H4 (cell line): ENCODE measurements at regions not wholly inside any gene's neighbourhood (a gene's known extent, or its start where the extent isn't known, plus 50 kb on each side); places are given as distances from the start of the nearest gene placed in this dataset.
"Not testable (repeated sequence)": the region's sequence is repeated elsewhere in the genome, so short reads cannot be mapped to it uniquely, and the experiment has no call there.

Experiments
- DNase-seq: peaks from one replicate; pipeline ENCODE4 v3.0.0-alpha.2; 2015; ENCODE audit warnings: low spot score

DNA sequence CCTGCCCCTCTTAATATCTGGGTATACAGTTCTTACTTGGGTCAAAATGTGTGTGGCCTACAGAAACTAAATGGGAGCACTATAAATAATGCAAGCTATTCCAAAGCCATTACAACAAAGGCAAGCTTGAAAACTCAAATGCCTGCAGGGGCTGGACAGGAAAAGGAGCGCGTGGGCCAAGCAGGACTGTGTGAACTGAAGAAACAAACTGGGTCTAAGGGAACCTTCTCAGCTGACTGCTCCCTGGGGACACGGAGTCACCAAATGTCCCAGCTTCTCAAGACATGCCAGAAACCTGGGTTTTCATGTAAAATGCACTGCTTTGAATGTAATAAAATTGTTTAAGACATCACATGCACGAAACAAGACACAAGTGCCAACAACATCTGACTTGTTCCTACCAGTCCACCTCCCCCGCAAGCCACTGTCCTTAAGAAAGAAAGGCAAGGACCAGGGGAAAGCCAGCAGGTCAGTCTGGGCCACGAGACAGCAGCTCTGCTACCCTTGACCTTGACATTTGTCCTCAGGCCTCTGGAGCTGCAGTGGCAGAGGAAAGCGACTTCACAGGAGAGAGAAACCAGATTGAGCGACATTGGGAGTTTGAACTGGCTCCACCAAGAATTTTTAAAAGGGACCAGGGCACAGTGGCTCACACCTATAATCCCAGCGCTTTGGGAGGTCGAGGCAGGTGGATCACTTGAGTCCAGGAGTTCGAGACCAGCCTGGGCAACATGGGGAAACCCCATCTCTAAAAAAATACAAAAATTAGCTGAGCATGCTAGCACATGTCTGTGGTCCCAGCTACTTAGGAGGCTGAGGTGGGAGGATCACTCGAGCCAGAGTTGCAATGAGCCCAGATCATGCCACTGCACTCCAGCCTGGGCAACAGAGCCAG is 89.7 kb upstream of the SH3BP4 start:
- no peak for DNase-seq

DNA sequence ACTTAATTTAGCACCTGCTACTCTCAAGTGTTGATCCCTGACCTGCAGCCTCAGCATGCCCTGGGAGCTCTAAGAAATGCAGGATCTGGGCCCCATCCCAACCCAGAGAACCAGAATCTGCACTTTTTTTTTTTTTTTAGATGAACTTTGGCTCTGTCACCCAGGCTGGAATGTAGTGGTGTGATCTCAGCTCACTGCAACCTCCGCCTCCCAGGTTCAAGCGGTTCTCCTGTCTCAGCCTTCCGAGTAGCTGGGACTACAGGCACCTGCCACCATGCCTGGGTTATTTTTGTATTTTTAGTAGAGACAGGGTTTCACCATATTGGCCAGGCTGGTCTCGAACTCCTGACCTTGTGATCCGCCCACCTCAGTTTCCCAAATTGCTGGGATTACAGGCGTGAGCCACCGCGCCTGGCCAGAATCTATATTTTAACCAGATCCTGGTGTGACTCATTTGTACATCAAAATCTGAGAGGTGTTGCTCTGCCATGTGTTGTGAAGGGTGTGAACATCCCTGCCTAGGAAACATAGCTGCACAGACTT is 92.4 kb upstream of the SH3BP4 start:
- DNase-seq: not testable (repeated sequence)

DNA sequence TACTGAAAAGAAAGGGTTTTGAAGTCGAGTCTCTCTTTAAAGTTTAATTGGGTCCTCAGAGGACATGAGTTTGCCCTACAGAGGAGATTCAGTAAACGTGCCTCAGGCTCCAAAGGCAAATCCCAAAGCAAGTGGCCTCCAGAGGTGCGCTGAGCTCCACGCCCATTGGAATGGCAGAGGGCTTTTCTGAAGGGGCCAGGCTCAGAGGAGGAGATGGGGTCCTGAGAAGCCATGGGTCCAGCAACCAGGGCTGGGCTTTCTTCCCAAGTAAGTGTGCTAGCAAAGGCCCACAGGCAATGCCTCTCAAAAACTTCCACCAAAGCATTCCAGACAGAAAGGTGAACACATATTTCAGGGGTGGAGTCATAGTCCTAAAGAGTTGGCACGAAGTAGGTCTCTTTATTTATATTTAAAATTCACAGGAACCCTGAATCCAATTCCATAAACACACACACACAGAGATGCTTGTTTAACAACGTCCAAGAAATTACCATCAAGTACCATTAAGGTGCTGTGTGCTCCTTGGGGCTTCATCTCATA is 93.0 kb upstream of the SH3BP4 start:
- no peak for DNase-seq

DNA sequence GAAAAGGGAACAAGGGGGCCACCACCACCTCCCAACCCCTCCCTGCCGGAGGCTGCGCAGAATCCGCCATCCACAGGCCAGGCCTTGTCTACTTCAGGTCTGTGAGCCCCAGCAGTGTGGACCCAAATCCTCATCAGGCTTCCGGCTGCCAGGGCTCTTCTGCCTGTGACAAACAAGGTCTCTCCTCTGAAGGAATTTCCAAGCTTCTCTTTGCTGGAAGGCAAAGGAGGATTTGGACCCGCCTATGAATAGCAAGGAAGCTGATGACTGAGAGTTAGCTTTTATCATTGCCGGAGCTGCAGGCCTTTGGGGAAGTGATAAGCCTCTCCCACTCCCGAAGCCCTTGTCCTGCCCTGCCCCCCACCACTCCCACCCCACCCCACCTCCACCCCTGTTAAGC is 93.7 kb upstream of the SH3BP4 start:
- no peak for DNase-seq

DNA sequence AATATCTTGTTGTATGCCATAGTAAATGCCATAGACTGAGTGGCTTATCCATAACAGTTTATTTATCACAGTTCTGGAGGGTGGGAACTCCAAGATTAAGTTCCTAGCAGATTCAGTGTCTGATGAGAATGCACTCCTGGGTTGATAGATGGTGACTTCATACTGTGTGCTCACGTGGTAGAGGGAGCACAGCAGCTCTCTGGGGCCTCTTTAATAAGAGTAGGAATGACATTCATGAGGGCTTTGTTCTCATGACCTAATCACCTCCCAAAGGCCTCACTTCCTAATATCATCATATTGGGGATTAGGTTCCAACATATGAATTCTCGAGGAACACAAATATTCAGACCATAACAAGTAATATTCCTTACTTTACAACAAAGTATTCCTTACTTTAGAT is 98.1 kb upstream of the SH3BP4 start:
- no peak for DNase-seq

DNA sequence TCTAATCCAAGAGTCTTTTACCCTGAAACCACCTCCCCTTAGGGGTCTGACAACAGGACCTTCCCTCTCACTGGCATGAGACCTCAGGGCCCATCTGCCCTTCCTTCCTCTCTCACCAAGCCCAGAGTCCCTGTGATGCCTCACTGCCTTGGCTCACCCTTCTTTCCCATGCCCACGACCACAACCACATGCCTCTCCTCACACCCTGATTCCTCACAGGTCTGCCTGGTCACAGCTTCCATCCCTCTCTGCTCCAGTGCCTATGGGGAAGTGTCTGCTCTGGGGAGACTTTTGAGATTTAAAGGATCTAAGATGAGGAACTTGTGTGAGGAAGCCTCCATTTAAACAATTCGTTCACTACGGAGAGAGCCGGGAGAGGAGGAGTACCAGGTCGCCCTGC is 98.9 kb upstream of the SH3BP4 start:
- DNase-seq: no peak

DNA sequence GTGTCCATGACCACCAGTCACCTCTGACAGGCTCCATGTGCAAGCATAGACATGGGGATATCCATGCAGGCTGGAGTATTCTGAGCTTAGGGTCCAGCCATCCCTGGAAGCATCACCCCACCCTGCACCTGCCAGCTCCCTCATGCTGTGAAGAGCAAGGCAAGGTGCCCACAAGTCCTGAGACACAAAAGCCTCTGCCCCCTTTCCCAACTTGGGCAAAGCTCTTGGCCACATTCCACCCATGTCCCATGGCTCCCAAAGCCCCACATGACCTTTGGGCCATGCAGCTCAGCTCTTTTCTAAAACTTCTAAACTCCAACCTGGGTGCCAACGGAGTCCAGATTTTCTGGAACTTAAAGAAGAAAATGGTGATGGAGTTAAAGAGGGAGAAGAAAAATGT is 99.8 kb upstream of the SH3BP4 start:
- DNase-seq: no peak

DNA sequence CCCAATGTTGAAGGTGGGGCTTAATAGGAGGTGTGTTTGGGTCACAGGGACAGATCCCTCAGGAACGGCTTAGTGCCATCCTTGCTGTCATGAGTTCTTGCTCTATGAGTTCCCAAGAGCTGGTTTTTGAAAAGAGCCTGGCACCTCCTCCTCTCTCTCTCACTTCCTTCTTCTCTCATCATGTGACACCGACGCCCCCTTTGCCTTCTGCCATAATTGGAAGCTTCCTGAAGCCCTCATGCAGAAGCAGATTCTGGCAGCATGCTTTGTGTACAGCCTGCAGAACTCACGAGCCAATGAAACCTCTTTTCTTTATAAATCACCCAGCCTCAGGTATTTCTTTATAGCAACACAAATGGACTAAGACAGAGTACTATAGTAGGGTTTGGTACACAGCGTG is 100.4 kb upstream of the SH3BP4 start:
- DNase-seq: no peak

DNA sequence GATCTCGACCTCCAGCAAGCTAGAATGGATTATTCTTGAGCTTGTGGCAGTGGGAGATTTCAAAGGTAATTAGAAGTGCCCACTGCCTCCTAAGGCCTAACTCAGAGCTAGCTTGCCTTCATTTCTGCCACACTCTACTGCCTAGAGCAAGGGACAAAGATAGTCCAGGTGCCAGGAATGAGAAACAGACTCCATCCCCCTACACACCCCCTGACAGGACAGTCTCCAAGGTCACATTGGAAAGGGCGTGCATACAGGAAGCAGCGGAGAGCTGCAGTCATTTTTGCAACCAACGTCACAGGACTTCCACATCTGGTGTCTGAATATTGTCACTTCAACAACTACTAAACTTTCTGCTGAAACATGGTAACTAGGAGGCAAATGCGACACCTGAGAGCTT is 101.0 kb upstream of the SH3BP4 start:
- DNase-seq: no peak

DNA sequence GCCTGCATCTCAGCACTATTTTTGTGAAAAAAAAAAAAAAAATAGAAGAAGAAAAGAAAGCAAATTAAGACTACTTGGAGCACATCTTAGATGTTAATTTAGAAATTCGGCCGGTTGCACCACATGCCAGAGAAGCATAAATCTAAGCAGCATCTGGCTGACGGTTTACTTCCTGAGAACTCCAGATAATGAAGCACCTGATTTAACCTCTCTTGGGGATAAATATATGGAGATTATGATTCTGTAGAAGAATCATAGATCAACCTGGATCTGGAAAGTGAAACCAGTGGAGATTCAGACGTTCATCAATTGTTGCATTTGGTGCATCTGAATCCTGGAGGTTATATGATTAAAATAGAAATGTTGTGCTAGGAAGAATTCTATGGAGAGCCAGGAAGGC is 102.1 kb upstream of the SH3BP4 start:
- no peak for DNase-seq

DNA sequence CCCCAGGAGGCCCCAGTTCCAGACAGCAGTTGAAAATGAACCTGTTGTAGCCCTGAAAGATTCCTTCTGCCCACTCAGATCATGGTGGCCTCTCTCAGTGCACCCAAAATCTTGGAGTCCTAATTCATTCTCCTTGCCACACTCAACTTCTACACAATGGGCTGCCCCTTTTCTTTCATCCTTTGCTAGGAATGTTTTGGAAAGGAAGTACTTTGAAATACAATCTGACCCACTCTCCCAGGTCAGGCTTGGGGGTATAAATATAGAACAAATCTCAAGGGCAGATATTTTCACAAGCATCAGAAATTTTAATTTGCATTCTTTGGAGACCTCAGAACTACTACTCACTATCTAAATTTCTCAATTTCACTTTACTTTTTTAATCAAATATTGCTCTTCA is 103.2 kb upstream of the SH3BP4 start:
- DNase-seq: no peak

DNA sequence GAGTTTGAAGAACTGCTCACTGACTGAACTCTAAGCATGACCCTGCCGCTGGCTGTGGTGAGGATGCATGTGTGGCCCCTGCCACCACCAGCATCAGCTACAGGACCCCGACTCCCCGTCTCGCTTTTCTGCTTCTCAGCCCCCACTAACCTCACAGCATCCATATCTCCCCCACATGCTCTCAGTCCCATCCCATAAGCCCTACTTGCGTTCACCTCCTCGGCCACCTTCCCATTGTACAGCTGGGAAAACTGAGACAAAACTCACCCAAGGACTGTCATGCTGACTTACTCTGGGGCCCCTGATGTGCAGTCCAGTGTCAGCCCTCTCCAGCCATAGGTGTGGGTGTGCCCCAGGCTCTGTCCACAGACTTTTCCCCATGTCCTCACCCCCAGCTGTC is 104.2 kb upstream of the SH3BP4 start:
- DNase-seq: no peak

DNA sequence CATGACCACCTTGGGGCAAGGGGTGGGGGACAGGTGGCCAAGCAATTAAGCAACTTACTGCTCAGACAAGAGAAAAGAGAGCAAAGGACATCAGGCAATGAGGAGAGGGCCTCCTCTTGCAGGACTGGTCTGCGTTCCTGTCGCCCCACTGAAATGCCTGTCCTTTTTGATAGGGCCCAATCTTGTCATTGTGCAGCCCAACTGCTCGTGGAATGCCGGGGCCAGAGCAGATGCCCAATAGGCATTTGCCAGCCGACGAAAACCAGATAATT is 104.5 kb upstream of the SH3BP4 start:
- no peak for DNase-seq

DNA sequence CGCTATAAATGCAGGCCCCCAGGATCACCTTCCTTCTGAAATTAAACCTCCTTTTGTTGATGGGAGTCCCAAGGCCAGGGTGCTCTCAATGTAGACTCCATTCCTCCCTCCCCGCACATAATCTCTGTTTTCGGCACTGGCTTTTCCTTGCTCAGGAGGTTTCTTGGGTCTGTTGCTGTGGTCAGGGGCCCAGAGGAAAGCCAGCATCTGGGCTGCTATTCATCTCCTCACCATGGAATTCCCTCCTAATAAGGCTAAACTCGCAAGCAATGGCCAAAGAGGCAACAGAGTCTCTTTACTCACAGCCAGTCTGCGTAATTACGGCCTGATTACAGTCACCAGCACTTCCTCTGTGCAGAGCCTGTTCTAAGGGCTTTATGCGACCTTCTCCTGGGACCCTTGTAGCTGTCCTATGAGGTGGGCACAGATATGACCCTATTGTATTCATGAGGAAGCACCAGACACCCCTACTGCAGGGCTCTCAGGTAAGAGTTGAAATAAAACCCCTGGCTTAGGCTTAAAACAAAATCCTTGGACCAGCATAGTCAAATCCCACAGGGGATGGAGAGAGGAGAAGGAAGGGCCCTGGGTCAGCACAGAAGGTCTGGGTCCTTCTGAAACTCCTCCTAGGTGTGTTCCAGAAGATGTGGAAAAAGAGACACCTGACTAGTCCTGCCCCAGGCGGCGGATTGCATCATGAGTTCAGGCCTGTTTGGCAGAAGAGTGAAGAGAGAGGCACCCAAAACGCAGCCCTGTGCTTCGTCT is 105.0 kb upstream of the SH3BP4 start:
- DNase-seq: no peak

DNA sequence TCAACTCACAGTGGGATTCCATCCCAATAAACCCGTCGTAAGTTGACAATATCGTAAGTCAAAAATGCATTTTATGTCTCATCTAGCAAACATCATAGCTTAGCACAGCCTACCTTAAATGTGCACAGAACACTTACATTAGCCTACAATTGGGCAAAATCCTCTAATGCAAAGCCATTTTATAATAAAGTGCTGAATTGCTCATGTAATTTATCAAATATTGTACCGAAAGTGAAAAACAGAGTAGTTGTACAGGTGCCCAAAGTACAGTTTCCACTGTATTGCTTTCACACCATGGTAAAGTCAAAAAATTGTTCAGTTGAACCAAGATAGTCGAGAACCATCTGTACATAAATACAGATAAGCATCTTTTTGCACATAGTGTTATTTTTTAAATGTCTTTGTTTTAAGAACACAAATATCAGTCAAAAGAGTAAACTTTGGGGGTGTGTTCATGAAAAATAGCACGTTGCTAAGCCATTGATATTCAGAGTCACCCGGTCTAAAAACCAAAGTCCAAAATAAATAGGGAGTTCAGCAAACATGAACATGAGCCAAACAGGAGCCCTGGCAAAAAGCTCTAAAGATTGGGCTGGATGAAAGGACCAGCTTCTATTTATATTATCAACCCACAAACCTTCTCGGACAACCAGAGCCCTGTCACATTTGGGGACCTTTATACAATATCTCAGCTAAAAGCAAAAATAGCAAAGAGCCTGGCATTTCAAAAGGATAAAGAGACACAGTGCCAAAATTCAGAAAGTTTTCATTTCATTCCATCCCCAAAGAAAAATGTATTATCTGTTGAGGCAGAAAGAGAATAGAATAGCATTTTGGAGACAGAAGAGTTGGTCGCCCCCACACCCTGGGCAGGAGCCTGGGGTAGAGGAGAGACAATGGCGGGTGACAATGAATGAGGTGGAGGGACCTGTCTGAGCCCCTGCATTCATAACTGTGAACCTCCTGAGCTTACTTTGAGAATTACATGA is 105.9 kb upstream of the SH3BP4 start:
- DNase-seq: no peak

DNA sequence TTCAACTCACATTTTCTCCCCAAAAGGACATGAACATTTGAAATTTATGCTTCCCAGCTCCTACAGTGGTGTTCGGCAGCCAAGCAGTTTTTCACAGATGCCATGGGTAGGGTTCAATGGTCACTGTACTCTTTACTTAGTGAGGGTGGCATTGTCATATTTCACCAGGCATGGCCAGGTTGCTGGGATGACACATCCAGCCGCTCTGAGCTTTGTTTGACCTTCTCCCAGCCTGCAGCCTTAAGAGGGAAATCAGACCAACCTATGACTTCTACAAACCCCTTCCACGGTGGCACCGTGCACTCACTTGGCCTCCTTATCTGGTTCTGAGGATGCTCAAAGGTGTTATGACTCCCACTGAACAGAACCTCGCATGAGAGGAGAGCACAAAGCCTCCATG is 108.4 kb upstream of the SH3BP4 start:
- no peak for DNase-seq

DNA sequence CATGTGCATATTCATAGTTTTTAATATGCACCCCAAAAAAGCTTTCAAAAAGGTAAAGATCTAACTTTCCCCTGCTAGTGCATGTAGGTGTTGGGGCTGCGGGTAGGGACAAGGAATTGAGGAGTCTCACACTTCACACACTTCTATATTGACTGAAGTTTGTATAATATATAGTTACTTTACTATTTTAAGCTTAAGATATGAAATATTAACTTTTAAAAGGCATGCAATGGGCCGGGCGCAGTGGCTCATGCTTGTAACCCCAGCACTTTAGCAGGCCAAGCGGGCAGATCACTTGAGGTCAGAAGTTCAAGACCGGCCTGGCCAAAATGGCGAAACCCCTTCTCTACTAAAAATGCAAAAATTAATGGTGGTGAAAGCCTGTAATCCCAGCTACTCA is 109.1 kb upstream of the SH3BP4 start:
- no peak for DNase-seq

DNA sequence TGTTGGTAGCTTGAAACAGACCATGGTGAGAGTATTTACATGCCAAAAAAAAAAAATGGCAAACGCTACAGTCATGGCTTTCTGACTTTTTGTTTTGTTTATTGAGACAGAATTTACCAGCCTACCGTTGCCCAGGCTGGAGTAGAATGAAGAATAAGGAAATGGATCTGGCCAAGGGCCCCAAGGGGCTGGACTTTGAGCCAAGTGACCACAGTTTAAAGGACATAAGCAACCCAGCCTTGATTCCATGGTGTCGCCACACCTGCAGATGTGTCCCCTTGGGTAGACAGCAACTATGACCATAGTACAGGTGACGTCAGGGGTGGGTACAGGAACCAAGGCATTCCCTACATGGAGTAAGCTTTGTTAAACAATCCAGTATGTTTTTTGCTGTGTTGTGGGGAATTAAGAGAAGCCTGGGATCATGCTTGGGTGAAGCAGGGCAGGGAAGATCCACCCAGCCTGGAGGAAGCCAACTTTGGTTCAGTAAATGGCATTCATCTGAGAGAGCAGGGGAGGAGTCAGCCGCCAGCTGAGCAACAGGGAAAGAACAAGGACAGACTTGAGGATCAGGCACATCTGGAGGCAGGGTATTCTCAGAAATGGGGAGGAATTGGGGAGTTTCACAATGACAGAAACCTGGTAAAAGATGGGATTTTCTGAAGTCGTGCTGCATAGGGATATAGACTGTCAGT is 110.3 kb upstream of the SH3BP4 start:
- no peak for DNase-seq

DNA sequence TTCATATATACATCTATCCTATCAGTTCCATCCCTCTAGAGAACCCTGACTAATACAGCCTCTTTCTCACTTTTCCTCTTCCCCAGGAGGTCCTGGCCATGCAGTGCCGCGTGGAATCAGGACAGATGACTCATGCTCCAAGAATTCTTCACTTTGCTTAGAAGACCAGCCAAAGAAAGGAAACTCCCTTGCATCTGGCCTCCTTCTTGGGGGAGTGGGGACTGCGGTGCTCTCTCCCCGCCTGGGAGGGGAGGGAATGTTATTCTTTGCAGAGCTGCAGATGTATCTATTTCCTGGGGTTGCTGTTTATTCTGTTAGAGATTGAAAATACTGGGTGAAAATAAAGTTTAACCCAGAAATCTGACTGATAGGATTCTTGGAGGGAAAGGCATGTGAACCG is 111.5 kb upstream of the SH3BP4 start:
- peak; percentile 94 for DNase-seq

DNA sequence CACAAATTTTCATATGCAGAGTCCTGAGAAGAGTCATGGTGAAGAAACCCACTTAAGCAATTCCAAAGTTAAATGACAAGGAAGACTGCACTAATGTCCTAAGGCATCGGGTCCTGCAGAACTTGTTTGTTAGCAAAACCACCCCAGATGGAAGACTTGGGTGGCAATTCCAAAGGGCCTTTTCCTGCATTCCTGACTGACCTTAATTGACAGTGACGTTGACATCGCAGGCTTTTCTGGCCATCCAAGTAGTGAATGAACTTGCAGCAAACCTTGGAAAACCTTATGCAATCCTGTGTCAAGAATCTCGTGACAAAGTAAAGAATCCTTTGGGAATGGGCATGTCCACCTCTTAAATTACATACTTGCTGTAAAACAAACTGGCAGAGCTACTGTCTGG is 112.5 kb upstream of the SH3BP4 start:
- DNase-seq: peak; percentile 92

DNA sequence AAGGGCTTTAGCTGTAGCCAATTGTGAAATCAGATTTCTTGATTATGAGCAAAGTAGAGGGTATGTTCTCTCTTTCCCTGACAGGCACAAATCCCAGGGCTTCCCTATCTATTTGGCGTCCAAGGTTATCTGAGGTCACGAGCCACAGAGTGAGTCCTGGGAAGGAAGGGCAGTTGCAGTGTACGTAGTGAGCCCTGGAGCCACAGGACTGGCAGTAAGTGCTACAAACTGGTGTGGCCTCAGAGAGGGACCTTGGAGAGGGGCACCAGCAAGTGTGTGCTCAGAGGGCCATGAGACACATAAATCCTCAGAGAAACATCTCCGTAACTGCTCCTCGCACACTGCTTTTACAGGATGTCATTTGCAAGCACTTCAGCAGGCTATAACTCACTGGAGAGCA is 115.5 kb upstream of the SH3BP4 start:
- DNase-seq: no peak
